Cerebellar cortex (tissue), 1 donor: ENCODE measurements at regions not wholly inside any gene's neighbourhood (a gene's known extent, or its start where the extent isn't known, plus 50 kb on each side); places are given as distances from the start of the nearest gene placed in this dataset.
A peak's percentile ranks its signal among the peaks of the same experiment; 100 is the strongest.
"Not testable (repeated sequence)": the region's sequence is repeated elsewhere in the genome, so short reads cannot be mapped to it uniquely, and the experiment has no call there.

ENCODE experiments used
- DNase-seq: peaks from one replicate; pipeline ENCODE4 v3.0.0-alpha.2; 2015; ENCODE audit warnings: low spot score

- DNase-seq = no peak
Measured at GRCh38 chr14:54256156-54256555, 140.7 kb upstream of the CDKN3 start.

DNA sequence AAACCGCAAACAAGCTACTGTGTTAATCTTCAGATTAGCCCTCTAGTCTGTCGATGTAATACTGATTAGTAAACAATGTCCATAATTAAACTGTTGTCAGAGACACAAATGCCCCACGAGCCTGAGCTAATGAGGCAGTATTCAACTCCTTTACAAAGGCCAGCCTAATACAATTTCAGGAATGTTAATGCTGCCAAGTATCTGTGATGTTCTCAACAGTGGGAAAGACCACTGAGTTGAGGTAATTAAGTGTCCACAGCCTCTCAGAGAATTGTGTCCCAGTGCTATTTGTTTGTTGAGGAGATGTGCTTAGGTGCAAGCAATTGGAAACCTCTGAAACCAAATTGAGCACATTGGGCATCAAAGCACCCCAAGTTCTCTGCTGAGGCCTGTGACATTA, 139.4 kb upstream of the CDKN3 start:
- peak; percentile 95 for DNase-seq

- DNase-seq = no peak
Measured at GRCh38 chr14:54258382-54258781, 138.4 kb upstream of the CDKN3 start.

DNA sequence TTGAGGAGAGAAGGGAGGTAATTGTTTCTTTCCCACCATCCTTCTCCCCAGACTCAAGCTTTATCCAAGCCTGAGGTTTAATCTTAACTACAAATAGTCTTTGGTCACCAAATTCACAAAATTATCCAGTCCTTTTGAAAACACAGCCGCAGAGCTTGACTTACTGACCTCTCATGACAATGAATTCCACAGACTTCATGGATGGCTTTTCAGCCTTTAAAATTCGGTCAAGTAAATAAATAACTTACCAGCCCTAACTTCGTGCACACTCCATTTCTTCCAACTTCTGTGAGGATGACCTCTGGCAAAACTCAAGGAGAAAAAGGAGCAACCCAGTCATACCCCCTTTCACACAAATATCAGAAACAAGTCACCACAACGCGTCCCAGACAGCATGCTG, 137.0 kb upstream of the CDKN3 start:
- no peak for DNase-seq

DNA sequence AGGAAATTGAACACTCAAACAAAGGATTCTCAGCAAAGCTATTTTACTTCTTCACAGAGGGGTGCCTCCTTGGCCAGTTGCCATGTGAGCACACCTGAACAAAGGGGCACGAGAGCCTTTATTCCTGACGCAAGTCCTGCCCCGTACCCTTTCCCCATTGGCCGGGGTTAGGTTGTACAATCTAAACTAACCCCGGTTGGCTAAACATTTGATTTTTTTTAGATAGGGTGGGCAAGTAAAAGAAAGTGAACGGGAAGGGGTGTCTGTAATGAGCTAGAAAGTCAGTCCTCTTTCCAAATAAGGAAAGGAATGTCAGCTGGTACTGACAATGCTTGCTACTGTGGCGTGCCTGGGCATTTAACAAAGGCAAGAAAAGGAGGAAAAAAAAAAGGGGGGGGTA, 135.5 kb upstream of the CDKN3 start:
- DNase-seq = peak; percentile 21

GRCh38 chr14:54266616-54267015, 130.2 kb upstream of the CDKN3 start:
- not testable (repeated sequence) for DNase-seq

- no peak for DNase-seq
Measured at GRCh38 chr14:54267172-54267571, 129.6 kb upstream of the CDKN3 start.

GRCh38 chr14:54275997-54276725, 120.6 kb upstream of the CDKN3 start:
- no peak for DNase-seq

GRCh38 chr14:54278087-54278486, 118.7 kb upstream of the CDKN3 start:
- DNase-seq = no peak

GRCh38 chr14:54278665-54279295, 118.0 kb upstream of the CDKN3 start:
- no peak for DNase-seq

DNA sequence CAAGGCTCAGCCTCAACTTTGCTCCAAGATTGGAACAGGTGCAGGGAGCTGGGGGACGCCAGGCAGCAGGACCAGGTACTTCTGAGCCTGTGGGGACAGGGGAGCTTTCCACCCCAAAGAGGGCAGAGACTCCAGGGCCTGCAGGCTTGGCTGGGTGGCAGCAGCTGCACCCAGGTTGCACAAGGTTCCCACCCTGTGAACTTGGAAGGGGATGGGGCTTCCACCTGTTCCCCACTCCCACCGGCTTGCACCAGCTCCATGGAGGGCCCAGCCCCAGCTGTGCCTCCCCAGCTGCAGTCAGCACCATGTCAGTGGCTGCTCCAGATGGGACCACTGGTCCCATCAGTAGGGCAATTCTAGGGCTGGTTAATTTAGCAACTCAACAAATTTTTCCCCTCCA, 114.0 kb upstream of the CDKN3 start:
- no peak for DNase-seq

DNA sequence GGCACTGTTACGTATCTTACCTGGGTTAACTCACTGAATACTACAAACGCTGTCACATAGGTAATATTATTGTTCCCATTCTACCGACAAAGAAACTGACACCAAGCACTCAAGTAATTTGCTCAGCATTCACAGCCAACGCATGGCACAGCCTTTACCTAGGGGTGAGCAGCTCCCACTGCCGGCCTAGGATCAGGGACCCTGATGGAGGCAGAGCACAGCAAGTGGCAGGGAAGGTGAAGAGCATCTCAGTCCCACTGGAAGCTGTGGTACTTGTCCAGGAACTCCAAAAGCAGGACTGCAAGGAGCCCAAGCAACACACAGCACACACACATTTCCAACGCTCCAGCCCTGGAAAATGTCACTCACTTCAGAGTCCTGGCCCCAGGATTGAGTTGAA, 111.8 kb upstream of the CDKN3 start:
- DNase-seq = no peak

DNA sequence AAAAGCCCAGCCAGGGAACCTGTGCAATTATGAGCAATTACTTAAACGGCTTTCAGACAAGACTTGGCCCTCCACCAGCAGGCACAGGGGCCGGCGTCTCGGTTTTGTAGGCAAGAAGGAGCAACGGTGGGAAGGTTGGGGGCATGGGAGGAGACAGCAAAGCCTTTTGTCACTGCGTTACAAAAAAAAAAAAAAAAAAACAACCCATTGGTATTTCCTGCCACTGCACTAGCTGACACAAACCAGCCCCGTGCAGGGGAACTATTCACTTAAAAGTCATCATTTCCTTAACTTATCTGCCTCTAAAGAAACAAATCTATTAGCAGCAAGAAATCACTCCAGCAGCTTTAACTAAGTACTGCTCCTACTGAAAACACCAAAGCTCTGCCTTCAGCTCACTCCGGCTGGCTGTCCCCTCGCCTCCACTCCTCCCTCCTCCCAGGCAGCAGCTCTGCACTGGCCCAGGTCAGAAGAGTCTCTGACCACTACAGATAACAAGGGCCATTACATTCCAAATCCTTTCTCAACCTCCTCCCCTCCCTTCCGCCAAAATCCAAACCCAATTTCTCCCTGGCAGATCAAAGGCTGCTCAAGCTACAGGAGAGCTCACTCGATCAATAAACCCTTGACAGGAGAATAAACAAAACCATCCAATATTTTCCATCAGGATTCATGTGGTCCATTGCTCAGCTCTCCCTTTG, 105.2 kb upstream of the CDKN3 start:
- DNase-seq = peak; percentile 90

GRCh38 chr14:54294802-54295201, 102.0 kb upstream of the CDKN3 start:
- DNase-seq = no peak

DNA sequence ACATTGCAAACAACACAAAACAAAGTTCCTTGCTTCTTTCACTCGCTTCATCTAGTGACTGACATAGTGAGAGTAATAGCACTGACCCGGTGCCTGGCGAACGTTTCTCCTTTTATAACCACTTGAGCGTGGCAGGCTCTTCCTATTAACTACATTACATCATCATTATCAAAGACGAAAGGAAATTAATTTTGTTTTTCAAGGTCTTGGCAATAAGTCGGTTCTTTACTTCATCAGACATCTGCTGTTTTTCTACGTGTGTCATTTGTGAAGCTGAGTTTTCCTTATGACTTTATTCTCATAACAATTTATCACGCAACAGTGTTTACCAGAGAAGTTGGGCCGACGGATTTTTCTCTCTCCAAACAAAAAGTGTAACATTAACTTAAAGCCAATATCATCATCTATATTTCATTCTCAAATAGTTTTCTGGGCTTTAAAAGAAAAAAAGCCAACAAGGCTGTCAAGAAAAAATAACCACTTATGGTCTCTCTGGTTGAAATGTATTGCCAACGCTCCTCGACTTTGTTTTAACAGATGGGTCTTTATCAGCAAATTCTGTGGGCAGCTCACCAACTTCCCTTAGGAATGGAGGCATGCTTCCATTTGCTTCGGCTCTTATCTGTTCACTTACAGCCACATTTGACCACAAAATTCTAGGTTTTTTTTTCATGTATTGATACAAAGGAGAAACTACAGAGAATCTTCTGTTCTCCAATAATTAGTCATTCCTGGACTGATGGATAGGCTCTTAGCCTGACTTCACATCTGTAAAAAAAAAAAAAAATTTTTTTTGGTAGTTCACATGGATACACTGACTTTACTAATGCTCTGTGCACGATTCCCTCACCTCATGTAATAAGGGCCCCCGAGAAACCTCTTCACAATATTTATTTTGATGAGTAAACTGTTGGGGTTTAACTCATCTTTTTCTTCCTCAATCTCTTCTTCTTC, 97.1 kb upstream of the CDKN3 start:
- no peak for DNase-seq

DNA sequence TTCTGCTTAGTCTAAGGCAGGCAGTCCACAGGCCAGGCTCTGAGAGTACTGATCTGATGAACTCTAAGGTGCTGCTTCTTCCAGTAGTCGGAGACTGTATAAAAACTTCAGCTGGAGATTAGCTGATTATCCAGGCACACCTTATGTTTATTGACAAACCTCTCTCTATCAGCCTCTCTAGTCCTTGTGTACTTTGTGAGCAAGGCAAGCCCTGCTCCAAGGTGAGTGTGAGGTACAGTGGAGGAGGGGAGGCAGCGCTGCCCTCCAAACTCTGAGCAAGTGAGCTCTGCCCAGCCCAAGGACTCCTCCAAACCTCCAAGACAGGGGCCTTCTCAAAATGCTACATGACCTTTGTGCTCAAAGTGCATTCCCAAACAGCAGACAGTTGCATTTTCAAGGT, 95.9 kb upstream of the CDKN3 start:
- no peak for DNase-seq

- no peak for DNase-seq
Measured at GRCh38 chr14:54301359-54301758, 95.4 kb upstream of the CDKN3 start.

- no peak for DNase-seq
Measured at GRCh38 chr14:54306806-54307205, 90.0 kb upstream of the CDKN3 start.

DNA sequence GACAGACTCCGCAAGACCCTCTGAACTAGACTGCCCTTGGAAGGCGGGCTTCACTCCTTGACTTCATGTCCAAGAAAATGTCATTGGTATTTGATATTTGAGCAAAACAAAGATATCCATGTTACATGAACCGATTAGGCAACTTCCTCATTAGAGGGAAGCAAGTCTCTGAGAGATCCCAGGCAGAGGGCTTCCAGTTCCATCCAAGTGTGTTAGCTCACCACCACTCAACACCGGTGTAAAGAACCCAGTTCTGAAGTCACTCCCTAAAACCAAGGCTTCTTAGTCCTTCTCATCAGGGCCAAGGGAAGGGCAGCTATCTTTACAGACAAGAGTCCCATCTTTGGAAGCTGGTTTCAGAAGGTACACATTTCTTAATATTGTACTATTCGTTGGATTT, 87.2 kb upstream of the CDKN3 start:
- no peak for DNase-seq

GRCh38 chr14:54310151-54310850, 86.5 kb upstream of the CDKN3 start:
- no peak for DNase-seq

DNA sequence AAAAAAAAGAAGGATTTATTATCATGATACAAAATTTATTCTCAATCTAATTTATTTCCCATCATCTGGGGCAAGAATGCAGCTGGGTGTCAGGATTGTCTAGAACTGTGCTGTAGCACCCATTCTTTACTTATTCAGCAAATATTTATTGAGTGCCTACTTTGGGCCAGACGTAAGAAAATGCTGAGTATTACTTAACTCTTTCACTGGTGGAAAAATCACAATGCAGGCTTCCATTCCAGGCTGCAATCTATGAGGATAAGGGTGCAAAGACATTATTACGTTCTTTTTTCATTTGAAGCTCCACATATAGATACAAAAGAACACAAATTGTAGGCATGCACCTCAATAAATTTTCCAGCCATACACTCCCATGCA, 86.0 kb upstream of the CDKN3 start:
- DNase-seq = no peak
